Activated naive CD4-positive, alpha-beta T cell treated with anti-CD3 and anti-CD28 coated beads, Interleukin-2, amount 10 ng/mL, durations not matched to agents 7 days and 5 days (primary cell): ENCODE measurements at regions not wholly inside any gene's neighbourhood (a gene's known extent, or its start where the extent isn't known, plus 50 kb on each side); places are given as distances from the start of the nearest gene placed in this dataset.
A peak's percentile ranks its signal among the peaks of the same experiment; 100 is the strongest.

Experiments
- CTCF ChIA-PET: fragments of 350-600 bp; sonication (Branson Sonifier 250); formaldehyde crosslinking; loops from one replicate; lab custom pipeline; 2021; ENCODE audit warnings: antibody characterized with exemption; lab: Charles Lee
- DNase-seq: peaks from one replicate; pipeline ENCODE4 v3.0.0-alpha.2; 2020
- H3K27ac Mint-ChIP-seq: one replicate; pipeline ENCODE4 v1.8.0; 2021; ENCODE audit warnings: mild to moderate bottlenecking, moderate library complexity, mixed read lengths
- H3K27me3 Mint-ChIP-seq: one replicate; pipeline ENCODE4 v1.8.0; 2021; ENCODE audit warnings: mild to moderate bottlenecking, mixed read lengths
- H3K36me3 Mint-ChIP-seq: one replicate; pipeline ENCODE4 v1.8.0; 2021; ENCODE audit warnings: mixed read lengths
- H3K4me1 Mint-ChIP-seq: one replicate; pipeline ENCODE4 v1.8.0; 2021; ENCODE audit warnings: mixed read lengths
- H3K4me3 Mint-ChIP-seq: one replicate; pipeline ENCODE4 v1.8.0; 2021; ENCODE audit warnings: mild to moderate bottlenecking, moderate library complexity, mixed read lengths
- H3K9me3 Mint-ChIP-seq: one replicate; pipeline ENCODE4 v1.8.0; 2021; ENCODE audit warnings: mixed read lengths

DNA sequence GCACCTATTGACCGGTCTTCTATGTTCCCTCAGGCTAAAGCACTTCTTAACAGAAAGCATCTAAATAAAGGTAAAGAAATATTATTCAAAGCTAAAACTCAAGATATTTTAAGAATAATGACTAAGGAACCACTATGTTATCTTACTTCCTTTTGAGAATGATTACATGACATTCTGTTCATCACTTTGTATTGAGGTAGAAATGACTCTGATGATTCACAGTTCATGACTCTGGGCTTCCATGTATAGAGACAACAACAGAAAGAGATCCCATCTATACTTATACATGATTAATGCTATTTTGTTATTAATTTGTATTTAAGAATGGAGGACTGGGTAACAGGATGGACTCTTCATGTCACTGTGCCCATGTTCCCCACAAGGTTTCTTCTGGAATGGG, 218.3 kb upstream of the OR4E1 start:
- peaks cover 32% of the 10 kb centered on the region for H3K27me3 Mint-ChIP-seq
- H3K4me1 Mint-ChIP-seq = peaks cover 34% of the 10 kb centered on the region
- CTCF ChIA-PET = interaction anchor here (0.9 to 1.4 kb wide), 3 partner anchors 9 to 678 kb away, joined by 3 to 8 read pairs (median 3); no protein-coding TSS in a partner anchor
- DNase-seq = no peak
- H3K9me3 Mint-ChIP-seq = no peaks in the 10 kb centered on the region
- H3K4me3 Mint-ChIP-seq = no peak overlapping the region
- no peak overlapping the region for H3K27ac Mint-ChIP-seq
- peaks cover 2% of the 10 kb centered on the region for H3K36me3 Mint-ChIP-seq

GRCh38 chr14:21884995-21885394, 211.4 kb upstream of the OR4E1 start:
- H3K27ac Mint-ChIP-seq = no peak overlapping the region
- no peak overlapping the region for H3K4me3 Mint-ChIP-seq
- no peaks in the 10 kb centered on the region for H3K36me3 Mint-ChIP-seq
- CTCF ChIA-PET = interaction anchor here (1.0 kb wide), 1 partner anchor 685 kb away, joined by 3 read pairs; no protein-coding TSS in a partner anchor
- DNase-seq = no peak
- H3K27me3 Mint-ChIP-seq = peaks cover 31% of the 10 kb centered on the region
- peaks cover 20% of the 10 kb centered on the region for H3K4me1 Mint-ChIP-seq
- no peaks in the 10 kb centered on the region for H3K9me3 Mint-ChIP-seq

DNA sequence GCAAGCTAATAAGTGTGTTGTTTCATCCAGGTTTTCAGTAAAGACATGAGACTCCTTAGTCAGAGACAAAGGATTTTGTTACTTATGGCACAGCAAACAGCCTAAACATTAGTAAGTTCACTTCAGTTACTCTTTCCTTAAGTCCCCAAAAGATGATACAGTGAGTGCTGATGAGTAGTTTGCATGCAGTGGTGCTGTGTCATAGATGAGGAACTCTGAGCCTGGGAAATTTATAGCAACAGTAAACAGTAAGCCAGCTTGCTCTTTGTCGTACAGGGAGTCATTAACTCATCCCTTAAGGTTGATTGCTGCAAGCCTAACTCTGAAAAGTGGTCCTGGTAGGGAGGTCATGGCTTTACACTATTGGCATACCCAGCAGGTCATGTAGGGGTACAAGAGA, 208.6 kb upstream of the OR4E1 start:
- H3K4me3 Mint-ChIP-seq = no peak overlapping the region
- H3K4me1 Mint-ChIP-seq = peaks cover 8% of the 10 kb centered on the region
- CTCF ChIA-PET = interaction anchor here (1.8 kb wide), 1 partner anchor 13 kb away, joined by 4 read pairs; no protein-coding TSS in a partner anchor
- DNase-seq = no peak
- no peak overlapping the region for H3K27ac Mint-ChIP-seq
- peaks cover 22% of the 10 kb centered on the region for H3K27me3 Mint-ChIP-seq
- no peaks in the 10 kb centered on the region for H3K9me3 Mint-ChIP-seq
- H3K36me3 Mint-ChIP-seq = no peaks in the 10 kb centered on the region

DNA sequence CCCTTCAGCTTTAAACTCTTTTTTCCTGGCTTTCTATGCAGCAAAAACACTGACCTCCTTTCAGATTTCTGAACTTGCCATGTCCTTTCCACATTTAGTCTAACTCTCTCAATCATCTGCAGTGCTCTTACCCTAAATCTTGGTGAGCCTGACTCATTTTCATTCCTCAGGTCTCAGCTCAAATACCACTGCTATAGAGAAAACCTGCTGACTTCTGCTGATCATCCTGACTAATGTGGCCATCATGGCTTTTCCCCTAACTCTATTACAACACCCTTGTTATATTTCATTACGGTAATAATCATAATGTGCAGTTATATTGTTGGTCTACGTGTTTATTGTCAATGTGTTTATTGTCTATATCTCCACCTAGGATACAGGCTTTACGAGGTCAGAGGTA, 207.3 kb upstream of the OR4E1 start:
- peaks cover 22% of the 10 kb centered on the region for H3K27me3 Mint-ChIP-seq
- CTCF ChIA-PET = no interaction called here
- no peaks in the 10 kb centered on the region for H3K36me3 Mint-ChIP-seq
- no peak overlapping the region for H3K4me3 Mint-ChIP-seq
- no peak for DNase-seq
- H3K9me3 Mint-ChIP-seq = no peaks in the 10 kb centered on the region
- H3K4me1 Mint-ChIP-seq = peaks cover 8% of the 10 kb centered on the region
- no peak overlapping the region for H3K27ac Mint-ChIP-seq

DNA sequence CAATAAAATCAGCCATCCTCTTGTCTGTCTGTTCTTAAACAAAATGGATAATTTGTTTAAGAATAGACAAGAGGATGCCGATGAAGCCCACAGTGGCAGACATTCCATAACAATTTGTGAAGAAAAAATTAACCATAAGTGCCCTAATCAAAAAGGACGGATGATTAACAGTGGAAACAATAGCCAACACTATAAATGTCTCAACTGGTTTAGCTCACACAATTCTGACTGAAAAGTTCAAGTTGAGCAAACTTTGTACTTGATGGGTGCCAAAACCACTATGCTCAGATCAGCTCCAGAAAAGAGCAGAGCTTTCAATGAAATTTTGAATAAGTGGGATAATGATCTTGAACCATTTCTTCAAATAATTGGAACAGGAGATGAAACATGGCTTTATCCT, 202.2 kb upstream of the OR4E1 start:
- H3K27ac Mint-ChIP-seq = no peak overlapping the region
- no peak overlapping the region for H3K4me3 Mint-ChIP-seq
- no peaks in the 10 kb centered on the region for H3K36me3 Mint-ChIP-seq
- H3K27me3 Mint-ChIP-seq = peaks cover 7% of the 10 kb centered on the region
- no peaks in the 10 kb centered on the region for H3K9me3 Mint-ChIP-seq
- no peak for DNase-seq
- CTCF ChIA-PET = interaction anchor here (2.6 kb wide), 1 partner anchor 12 kb away, joined by 10 read pairs; no protein-coding TSS in a partner anchor
- peaks cover 35% of the 10 kb centered on the region for H3K4me1 Mint-ChIP-seq

GRCh38 chr14:21874946-21875345, 201.3 kb upstream of the OR4E1 start:
- Mint-ChIP-seq H3K4me3 (peak overlapping the region; percentile 57), H3K27ac (peak overlapping the region; percentile 86)
- DNase-seq = no peak

GRCh38 chr14:21874167-21874566, 200.5 kb upstream of the OR4E1 start:
- H3K27ac Mint-ChIP-seq = peak overlapping the region; percentile 86
- no peaks in the 10 kb centered on the region for H3K9me3 Mint-ChIP-seq
- peak overlapping the region; percentile 57 for H3K4me3 Mint-ChIP-seq
- DNase-seq = no peak
- peaks cover 41% of the 10 kb centered on the region for H3K4me1 Mint-ChIP-seq
- H3K27me3 Mint-ChIP-seq = peaks cover 5% of the 10 kb centered on the region
- peaks cover 3% of the 10 kb centered on the region for H3K36me3 Mint-ChIP-seq
- CTCF ChIA-PET = interaction anchor here (1.3 to 2.6 kb wide), 3 partner anchors 13 to 24 kb away, joined by 4 to 10 read pairs (median 4); no protein-coding TSS in a partner anchor

More at GRCh38 chr14:21874946-21875345, 201.3 kb upstream of the OR4E1 start:
- H3K9me3 Mint-ChIP-seq = no peaks in the 10 kb centered on the region
- peaks cover 5% of the 10 kb centered on the region for H3K27me3 Mint-ChIP-seq
- H3K4me1 Mint-ChIP-seq = peaks cover 39% of the 10 kb centered on the region
- CTCF ChIA-PET = interaction anchor here (1.3 to 2.6 kb wide), 3 partner anchors 12 to 25 kb away, joined by 4 to 10 read pairs (median 4); no protein-coding TSS in a partner anchor
- H3K36me3 Mint-ChIP-seq = peaks cover 3% of the 10 kb centered on the region

- Mint-ChIP-seq H3K27me3 (peaks cover 4% of the 10 kb centered on the region), H3K27ac (peak overlapping the region; percentile 76), H3K9me3 (no peaks in the 10 kb centered on the region), H3K4me3 (peak overlapping the region; percentile 68), H3K4me1 (peaks cover 36% of the 10 kb centered on the region), H3K36me3 (peaks cover 4% of the 10 kb centered on the region)
- DNase-seq = peak; percentile 90
- CTCF ChIA-PET = interaction anchor here (1.0 to 2.4 kb wide), 9 partner anchors 9 to 702 kb away, joined by 3 to 9 read pairs (median 4); no protein-coding TSS in a partner anchor
Observed at GRCh38 chr14:21868442-21869046, 194.9 kb upstream of the OR4E1 start.

- Mint-ChIP-seq H3K27me3 (peaks cover 8% of the 10 kb centered on the region), H3K36me3 (peaks cover 4% of the 10 kb centered on the region), H3K9me3 (no peaks in the 10 kb centered on the region), H3K4me3 (no peak overlapping the region), H3K4me1 (peaks cover 28% of the 10 kb centered on the region), H3K27ac (peak overlapping the region; percentile 76)
- no peak for DNase-seq
- CTCF ChIA-PET = no interaction called here
Observed at GRCh38 chr14:21867541-21867940, 193.9 kb upstream of the OR4E1 start.

DNA sequence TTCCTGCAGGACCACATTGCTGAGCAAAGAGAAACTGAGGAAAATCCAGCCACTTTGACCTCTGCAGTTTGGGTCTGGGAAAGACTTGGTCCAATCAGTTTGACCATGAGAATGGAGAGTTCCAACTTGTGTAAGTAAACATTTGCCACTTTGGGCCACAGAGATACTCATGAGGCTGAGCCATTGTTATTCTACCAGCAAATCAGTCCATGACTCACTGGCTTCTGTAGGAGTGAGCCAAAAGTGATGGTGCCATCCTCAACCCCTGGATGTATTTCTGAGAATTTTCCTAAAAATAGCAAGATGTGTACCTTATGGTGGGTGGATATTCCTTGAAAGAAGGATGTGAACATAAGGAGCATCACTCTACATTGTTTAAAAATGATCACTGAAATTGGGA, 192.9 kb upstream of the OR4E1 start:
- CTCF ChIA-PET = interaction anchor here (0.6 kb wide), 1 partner anchor 39 kb away, joined by 3 read pairs; no protein-coding TSS in a partner anchor
- peak overlapping the region; percentile 11 for H3K4me3 Mint-ChIP-seq

GRCh38 chr14:21863289-21863688, 189.7 kb upstream of the OR4E1 start:
- Mint-ChIP-seq H3K9me3 (no peaks in the 10 kb centered on the region), H3K36me3 (peaks cover 5% of the 10 kb centered on the region), H3K27me3 (peaks cover 18% of the 10 kb centered on the region), H3K4me1 (peaks cover 19% of the 10 kb centered on the region), H3K4me3 (peak overlapping the region; percentile 39), H3K27ac (peak overlapping the region; percentile 91)
- CTCF ChIA-PET = interaction anchor here (3.0 to 3.8 kb wide), 2 partner anchors 10 to 707 kb away, joined by 8 to 22 read pairs; no protein-coding TSS in a partner anchor
- no peak for DNase-seq

More for the DNA sequence above, 192.9 kb upstream of the OR4E1 start:
- Mint-ChIP-seq H3K27ac (no peak overlapping the region), H3K36me3 (peaks cover 4% of the 10 kb centered on the region), H3K9me3 (no peaks in the 10 kb centered on the region), H3K4me1 (peaks cover 28% of the 10 kb centered on the region), H3K27me3 (peaks cover 8% of the 10 kb centered on the region)
- no peak for DNase-seq

- CTCF ChIA-PET = interaction anchor here (1.2 to 6.5 kb wide), 7 partner anchors 8 to 712 kb away, joined by 3 to 42 read pairs (median 5); no protein-coding TSS in a partner anchor
- H3K4me3 Mint-ChIP-seq = peak overlapping the region; percentile 70
- peaks cover 21% of the 10 kb centered on the region for H3K27me3 Mint-ChIP-seq
- H3K9me3 Mint-ChIP-seq = no peaks in the 10 kb centered on the region
- DNase-seq = no peak
- H3K4me1 Mint-ChIP-seq = peaks cover 12% of the 10 kb centered on the region
- H3K36me3 Mint-ChIP-seq = peaks cover 9% of the 10 kb centered on the region
- peak overlapping the region; percentile 91 for H3K27ac Mint-ChIP-seq
Observed at GRCh38 chr14:21861153-21861552, 187.5 kb upstream of the OR4E1 start.

GRCh38 chr14:21860172-21860571, 186.6 kb upstream of the OR4E1 start:
- Mint-ChIP-seq H3K27ac (peak overlapping the region; percentile 67), H3K4me1 (peaks cover 12% of the 10 kb centered on the region), H3K36me3 (peaks cover 10% of the 10 kb centered on the region), H3K9me3 (no peaks in the 10 kb centered on the region), H3K4me3 (peak overlapping the region; percentile 63), H3K27me3 (peaks cover 21% of the 10 kb centered on the region)
- CTCF ChIA-PET = interaction anchor here (1.3 to 6.5 kb wide), 5 partner anchors 7 to 713 kb away, joined by 3 to 42 read pairs (median 5); no protein-coding TSS in a partner anchor
- peak; percentile 63 for DNase-seq

DNA sequence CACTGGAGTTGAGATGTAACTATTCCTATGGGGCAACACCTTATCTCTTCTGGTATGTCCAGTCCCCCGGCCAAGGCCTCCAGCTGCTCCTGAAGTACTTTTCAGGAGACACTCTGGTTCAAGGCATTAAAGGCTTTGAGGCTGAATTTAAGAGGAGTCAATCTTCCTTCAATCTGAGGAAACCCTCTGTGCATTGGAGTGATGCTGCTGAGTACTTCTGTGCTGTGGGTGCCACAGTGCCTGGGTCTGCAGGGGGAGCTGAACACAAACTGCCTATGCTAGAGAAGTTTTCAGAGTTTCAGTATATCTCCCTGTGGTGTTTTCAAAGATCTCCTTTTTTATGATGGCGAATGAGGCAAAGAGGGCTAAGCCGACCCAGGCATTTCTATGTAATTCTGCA, 179.2 kb upstream of the OR4E1 start:
- Mint-ChIP-seq H3K27me3 (peaks cover 13% of the 10 kb centered on the region), H3K9me3 (no peaks in the 10 kb centered on the region), H3K27ac (peak overlapping the region; percentile 89), H3K4me1 (peaks cover 13% of the 10 kb centered on the region), H3K4me3 (peak overlapping the region; percentile 70), H3K36me3 (peaks cover 24% of the 10 kb centered on the region)
- CTCF ChIA-PET = interaction anchor here (1.0 to 3.4 kb wide), 9 partner anchors 9 to 718 kb away, joined by 3 to 22 read pairs (median 4); no protein-coding TSS in a partner anchor
- no peak for DNase-seq
